ENCODE measurements at regions not wholly inside any gene's neighbourhood (a gene's known extent, or its start where the extent isn't known, plus 50 kb on each side); places are given as distances from the start of the nearest gene placed in this dataset.

GRCh38 chr2:2590141-2590540 is 259.1 kb upstream of the MYT1L start:
- TF ChIP-seq, protein P1, sequence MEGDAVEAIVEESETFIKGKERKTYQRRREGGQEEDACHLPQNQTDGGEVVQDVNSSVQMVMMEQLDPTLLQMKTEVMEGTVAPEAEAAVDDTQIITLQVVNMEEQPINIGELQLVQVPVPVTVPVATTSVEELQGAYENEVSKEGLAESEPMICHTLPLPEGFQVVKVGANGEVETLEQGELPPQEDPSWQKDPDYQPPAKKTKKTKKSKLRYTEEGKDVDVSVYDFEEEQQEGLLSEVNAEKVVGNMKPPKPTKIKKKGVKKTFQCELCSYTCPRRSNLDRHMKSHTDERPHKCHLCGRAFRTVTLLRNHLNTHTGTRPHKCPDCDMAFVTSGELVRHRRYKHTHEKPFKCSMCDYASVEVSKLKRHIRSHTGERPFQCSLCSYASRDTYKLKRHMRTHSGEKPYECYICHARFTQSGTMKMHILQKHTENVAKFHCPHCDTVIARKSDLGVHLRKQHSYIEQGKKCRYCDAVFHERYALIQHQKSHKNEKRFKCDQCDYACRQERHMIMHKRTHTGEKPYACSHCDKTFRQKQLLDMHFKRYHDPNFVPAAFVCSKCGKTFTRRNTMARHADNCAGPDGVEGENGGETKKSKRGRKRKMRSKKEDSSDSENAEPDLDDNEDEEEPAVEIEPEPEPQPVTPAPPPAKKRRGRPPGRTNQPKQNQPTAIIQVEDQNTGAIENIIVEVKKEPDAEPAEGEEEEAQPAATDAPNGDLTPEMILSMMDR (IDR thresholded peaks at IDR 0.05), result no peak
- no peak for TF ChIP-seq POLR2AphosphoS5 (IDR thresholded peaks at IDR 0.05)
